HCT116 (cell line): ENCODE measurements at regions not wholly inside any gene's neighbourhood (a gene's known extent, or its start where the extent isn't known, plus 50 kb on each side); places are given as distances from the start of the nearest gene placed in this dataset.

Experiments
- ATAC-seq: fragments of 200-7000 bp; cut with Tn5 transposase; 2 replicates; pipeline ENCODE4 v1.9.1; 2020; ENCODE audit warnings: mild to moderate bottlenecking, moderate library complexity
- BruUV-seq: library from RNA; stranded (reverse); fragments of 400-500 nt; replicated peaks from 2 replicates; lab custom pipeline; 2021; lab: Mats Ljungman, UMichigan
- CTCF ChIA-PET: fragments of 300-600 bp; sonication (Branson Sonifier 250); formaldehyde crosslinking; loops from one replicate; lab custom pipeline; 2021; ENCODE audit warnings: antibody characterized with exemption; lab: Charles Lee
- POLR2A ChIA-PET: fragments of 300-600, 350-600 bp; sonication (Branson Sonifier 250); formaldehyde crosslinking; loops from one replicate; lab custom pipeline; 2021; ENCODE audit warnings: antibody characterized with exemption; lab: Charles Lee
- RAD21 ChIA-PET, 2 experiments: fragments of 300-600 bp; sonication (Branson Sonifier 250); formaldehyde crosslinking; loops; one replicate each; lab custom pipeline; 2023; ENCODE audit warnings: low total read pairs in 2 of 2; ENCODE audit not compliant: uncharacterized antibody in 2 of 2, unreplicated experiment in 2 of 2, low non-redundant PET in 1 of 2; lab: Charles Lee
- DNase-seq: peaks from one replicate; pipeline ENCODE4 v3.0.0-alpha.2; 2010; ENCODE audit warnings: low read depth, low spot score
- H2AFZ ChIP-seq: fragments of 200-600 bp; shearing (Covaris generic), sonication (generic); 2 replicates; pipeline ENCODE4 v1.6.1; 2017; ENCODE audit warnings: low read depth, mixed run types, mixed read lengths, antibody characterized with exemption, low read length; ENCODE audit not compliant: poor library complexity, severe bottlenecking
- H3K27ac ChIP-seq: 2 replicates; pipeline ENCODE4 v1.5.1; 2012; ENCODE audit warnings: low read depth, low read length
- H3K27me3 ChIP-seq: fragments of 200-600 bp; sonication (generic); 2 replicates; pipeline ENCODE4 v1.6.1; 2016; ENCODE audit warnings: mixed run types, low read length, mixed read lengths; ENCODE audit not compliant: insufficient read depth
- H3K36me3 ChIP-seq, 2 experiments: fragments of 200-500 bp in 1 of 2; fragments of 200-600 bp in 1 of 2; sonication (Bioruptor generic) in 1 of 2; sonication (generic) in 1 of 2; 2 replicates each; pipeline versions ENCODE4 v1.5.1 to v1.6.1; 2014 to 2016; ENCODE audit warnings: low read length in 2 of 2, inconsistent platforms in 1 of 2, mixed read lengths in 1 of 2, mixed run types in 1 of 2; ENCODE audit not compliant: insufficient read depth in 2 of 2, control insufficient read depth in 1 of 2
- H3K4me1 ChIP-seq, 2 experiments: fragments of 200-600 bp in 1 of 2; sonication (generic) in 1 of 2; 2 replicates each; pipeline versions ENCODE4 v1.5.1 to v1.6.1; 2012 to 2017; ENCODE audit warnings: low read length in 2 of 2, inconsistent platforms in 1 of 2, mild to moderate bottlenecking in 1 of 2, mixed read lengths in 1 of 2, mixed run types in 1 of 2, moderate library complexity in 1 of 2; ENCODE audit not compliant: insufficient read depth in 2 of 2, control insufficient read depth in 1 of 2
- H3K4me2 ChIP-seq: fragments of 200-600 bp; sonication (generic); 2 replicates; pipeline ENCODE4 v1.6.1; 2017; ENCODE audit warnings: mixed run types, low read length, mixed read lengths
- H3K4me3 ChIP-seq, 2 experiments: fragments of 200-600 bp in 1 of 2; sonication (generic) in 1 of 2; replicated peaks in 1 of 2; 2 replicates each; pipeline ENCODE4 v1.5.1; 2011 to 2016; ENCODE audit warnings: low read length in 2 of 2, control low read depth in 1 of 2, low read depth in 1 of 2, mild to moderate bottlenecking in 1 of 2, mixed read lengths in 1 of 2, mixed run types in 1 of 2
- H3K79me2 ChIP-seq: fragments of 200-600 bp; sonication (generic); 2 replicates; pipeline ENCODE4 v1.6.1; 2017; ENCODE audit warnings: mild to moderate bottlenecking, mixed run types, low read length, moderate library complexity, mixed read lengths; ENCODE audit not compliant: insufficient read depth
- H3K9ac ChIP-seq: fragments of 200-600 bp; sonication (generic); 2 replicates; pipeline ENCODE4 v1.6.1; 2016; ENCODE audit warnings: low read length, mixed read lengths
- H3K9me2 ChIP-seq: fragments of 200-600 bp; sonication (generic), shearing (Covaris generic); 2 replicates; pipeline ENCODE4 v1.6.1; 2017; ENCODE audit warnings: mixed run types, mild to moderate bottlenecking, moderate library complexity; ENCODE audit not compliant: insufficient read depth
- H3K9me3 ChIP-seq, 2 experiments: fragments of 200-500 bp in 1 of 2; fragments of 200-600 bp in 1 of 2; sonication (Bioruptor generic) in 1 of 2; sonication (generic) in 1 of 2; 2 replicates each; pipeline ENCODE4 v1.6.1; 2014 to 2017; ENCODE audit warnings: low read length in 2 of 2, mixed read lengths in 2 of 2, inconsistent platforms in 1 of 2, low read depth in 1 of 2, mild to moderate bottlenecking in 1 of 2, mixed run types in 1 of 2, moderate library complexity in 1 of 2; ENCODE audit not compliant: control insufficient read depth in 1 of 2, insufficient read depth in 1 of 2
- H4K20me1 ChIP-seq: fragments of 200-600 bp; sonication (generic), shearing (Covaris generic); 2 replicates; pipeline ENCODE4 v1.6.1; 2017; ENCODE audit warnings: mixed run types, mild to moderate bottlenecking, moderate library complexity; ENCODE audit not compliant: insufficient read depth
- CBX3 ChIP-seq: IDR thresholded peaks from 2 replicates; pipeline ENCODE4 v1.6.1; 2012; ENCODE audit warnings: low read depth
- CEBPB ChIP-seq: IDR thresholded peaks from 2 replicates; pipeline ENCODE4 v1.6.1; 2012; ENCODE audit warnings: low read depth
- EGR1 ChIP-seq: IDR thresholded peaks from 2 replicates; pipeline ENCODE4 v1.6.1; 2012; ENCODE audit warnings: low read depth
- ELF1 ChIP-seq: IDR thresholded peaks from 2 replicates; pipeline ENCODE4 v1.6.1; 2012; ENCODE audit warnings: low read depth, borderline replicate concordance
- EZH2phosphoT487 ChIP-seq: fragments of 200-600 bp; IDR thresholded peaks from 2 replicates; pipeline ENCODE4 v1.6.1; 2018; ENCODE audit warnings: antibody characterized with exemption, borderline replicate concordance
- FOSL1 ChIP-seq: IDR thresholded peaks from 2 replicates; pipeline ENCODE4 v1.6.1; 2012; ENCODE audit warnings: low read depth
- POLR2AphosphoS5 ChIP-seq: IDR thresholded peaks from 2 replicates; pipeline ENCODE4 v1.6.1; 2011; ENCODE audit warnings: mild to moderate bottlenecking, low read depth, low read length, moderate library complexity
- RAD21 ChIP-seq: IDR thresholded peaks from 2 replicates; pipeline ENCODE4 v1.6.1; 2012; ENCODE audit warnings: low read depth, mild to moderate bottlenecking
- SP1 ChIP-seq: IDR thresholded peaks from 2 replicates; pipeline ENCODE4 v1.6.1; 2012; ENCODE audit warnings: low read depth
- SRF ChIP-seq: IDR thresholded peaks from 2 replicates; pipeline ENCODE4 v1.6.1; 2012; ENCODE audit warnings: low read depth
- YY1 ChIP-seq: IDR thresholded peaks from 2 replicates; pipeline ENCODE4 v1.6.1; 2011; ENCODE audit warnings: low read length, low read depth, moderate library complexity, mild to moderate bottlenecking; ENCODE audit not compliant: insufficient replicate concordance; ENCODE audit errors: extremely low read depth
- ZNF274 ChIP-seq: fragments of 200-500 bp; sonication (Bioruptor generic); IDR thresholded peaks from 2 replicates; pipeline ENCODE4 v1.6.1; 2014; ENCODE audit warnings: mild to moderate bottlenecking, low read depth, low read length, inconsistent platforms
- intact Hi-C: fragments of 100-400 bp; cut with micrococcal nuclease; formaldehyde crosslinking; loops from 2 replicates; pipeline ENCODE4 v1.10.0; 2022
- TF ChIP-seq, protein P1 (sequence below): IDR thresholded peaks from 2 replicates; pipeline ENCODE4 v1.6.1; 2012; ENCODE audit warnings: low read depth
- TF ChIP-seq, protein P2 (sequence below): IDR thresholded peaks from 2 replicates; pipeline ENCODE4 v1.6.1; 2011; ENCODE audit warnings: mild to moderate bottlenecking, low read length, moderate library complexity; ENCODE audit not compliant: insufficient replicate concordance; ENCODE audit errors: extremely low read depth
- TF ChIP-seq, protein P3 (sequence below): IDR thresholded peaks from 2 replicates; pipeline ENCODE4 v1.6.1; 2012
- TF ChIP-seq, protein P4 (sequence below): IDR thresholded peaks from 2 replicates; pipeline ENCODE4 v1.6.1; 2012

DNA sequence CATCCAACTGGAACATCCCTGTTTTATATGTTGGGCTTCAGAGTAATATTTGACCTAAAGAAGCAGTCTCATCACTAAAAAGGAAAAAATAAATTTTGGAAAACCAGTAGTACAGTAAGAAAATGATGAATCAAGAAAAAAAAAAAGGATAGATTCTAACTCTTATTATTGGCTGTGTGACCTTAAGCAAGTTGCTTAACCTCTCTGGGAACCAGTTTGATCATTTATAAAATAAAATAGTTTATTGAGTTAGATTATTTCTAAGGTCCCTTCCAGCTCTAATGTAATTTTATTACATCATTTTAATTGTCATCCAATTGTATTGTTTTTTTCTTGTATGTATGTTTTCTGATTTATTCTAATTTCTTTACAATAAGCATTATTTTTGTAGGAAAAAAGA lies 127.0 kb downstream of the PRELID2 start:
- ATAC-seq (no peak), DNase-seq (no peak)
- no peaks in the 10 kb centered on the region for H3K27me3 ChIP-seq
- no peaks in the 10 kb centered on the region for H3K4me1 ChIP-seq
- TF ChIP-seq SRF (no peak), ELF1 (no peak)
- TF ChIP-seq, protein P1, sequence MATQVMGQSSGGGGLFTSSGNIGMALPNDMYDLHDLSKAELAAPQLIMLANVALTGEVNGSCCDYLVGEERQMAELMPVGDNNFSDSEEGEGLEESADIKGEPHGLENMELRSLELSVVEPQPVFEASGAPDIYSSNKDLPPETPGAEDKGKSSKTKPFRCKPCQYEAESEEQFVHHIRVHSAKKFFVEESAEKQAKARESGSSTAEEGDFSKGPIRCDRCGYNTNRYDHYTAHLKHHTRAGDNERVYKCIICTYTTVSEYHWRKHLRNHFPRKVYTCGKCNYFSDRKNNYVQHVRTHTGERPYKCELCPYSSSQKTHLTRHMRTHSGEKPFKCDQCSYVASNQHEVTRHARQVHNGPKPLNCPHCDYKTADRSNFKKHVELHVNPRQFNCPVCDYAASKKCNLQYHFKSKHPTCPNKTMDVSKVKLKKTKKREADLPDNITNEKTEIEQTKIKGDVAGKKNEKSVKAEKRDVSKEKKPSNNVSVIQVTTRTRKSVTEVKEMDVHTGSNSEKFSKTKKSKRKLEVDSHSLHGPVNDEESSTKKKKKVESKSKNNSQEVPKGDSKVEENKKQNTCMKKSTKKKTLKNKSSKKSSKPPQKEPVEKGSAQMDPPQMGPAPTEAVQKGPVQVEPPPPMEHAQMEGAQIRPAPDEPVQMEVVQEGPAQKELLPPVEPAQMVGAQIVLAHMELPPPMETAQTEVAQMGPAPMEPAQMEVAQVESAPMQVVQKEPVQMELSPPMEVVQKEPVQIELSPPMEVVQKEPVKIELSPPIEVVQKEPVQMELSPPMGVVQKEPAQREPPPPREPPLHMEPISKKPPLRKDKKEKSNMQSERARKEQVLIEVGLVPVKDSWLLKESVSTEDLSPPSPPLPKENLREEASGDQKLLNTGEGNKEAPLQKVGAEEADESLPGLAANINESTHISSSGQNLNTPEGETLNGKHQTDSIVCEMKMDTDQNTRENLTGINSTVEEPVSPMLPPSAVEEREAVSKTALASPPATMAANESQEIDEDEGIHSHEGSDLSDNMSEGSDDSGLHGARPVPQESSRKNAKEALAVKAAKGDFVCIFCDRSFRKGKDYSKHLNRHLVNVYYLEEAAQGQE: no peak
- H3K36me3 ChIP-seq: no peaks in the 10 kb centered on the region
- ChIA-PET POLR2A (no interaction called here), CTCF (interaction anchor here (0.7 kb wide), 1 partner anchor 10 kb away, joined by 3 read pairs; no protein-coding TSS in a partner anchor), RAD21 (no interaction called here)
- H3K9me3 ChIP-seq: no peaks in the 10 kb centered on the region
- H3K4me2 ChIP-seq: no peak overlapping the region
- no peak overlapping the region for H3K9ac ChIP-seq
- no peak overlapping the region for H3K27ac ChIP-seq
- H3K9me2 ChIP-seq: no peaks in the 10 kb centered on the region
- intact Hi-C loops: no loop called here
- H3K79me2 ChIP-seq: no peaks in the 10 kb centered on the region
- no TSS peak for BruUV-seq
- no peaks in the 10 kb centered on the region for H4K20me1 ChIP-seq
- H2AFZ ChIP-seq: no peak overlapping the region
- no peak overlapping the region for H3K4me3 ChIP-seq

DNA sequence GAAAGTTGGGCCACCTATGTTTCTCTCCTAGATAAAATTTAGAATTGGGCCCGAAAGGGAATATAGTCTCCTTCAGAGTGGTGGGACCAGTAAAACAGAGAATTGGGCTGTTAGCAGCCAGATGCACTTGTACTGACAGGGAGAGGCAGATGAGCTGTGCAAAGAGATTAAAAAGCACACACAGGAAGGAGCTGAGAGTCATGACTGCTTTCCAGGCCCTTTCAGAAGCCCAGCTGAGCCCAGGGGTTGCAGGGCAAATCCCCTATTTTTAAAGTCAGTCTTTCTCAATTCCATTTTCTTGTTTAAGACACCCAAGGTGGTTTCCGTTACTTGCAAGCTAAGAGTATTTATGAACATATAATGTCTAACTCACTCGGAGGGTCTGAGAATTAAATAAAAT lies 130.4 kb downstream of the PRELID2 start:
- no peaks in the 10 kb centered on the region for H3K36me3 ChIP-seq
- H2AFZ ChIP-seq: no peak overlapping the region
- H3K27ac ChIP-seq: no peak overlapping the region
- RAD21 ChIA-PET: no interaction called here
- H3K27me3 ChIP-seq: no peaks in the 10 kb centered on the region
- intact Hi-C loops: loop anchor here (5.0 kb wide), 1 partner anchor 183 kb away; no protein-coding TSS in a partner anchor
- POLR2A ChIA-PET: no interaction called here
- no peaks in the 10 kb centered on the region for H4K20me1 ChIP-seq
- H3K4me1 ChIP-seq: no peaks in the 10 kb centered on the region
- no peak for ATAC-seq
- H3K4me2 ChIP-seq: no peak overlapping the region
- CTCF ChIA-PET: interaction anchor here (1.1 to 1.4 kb wide), 2 partner anchors 25 to 121 kb away, joined by 3 read pairs; no protein-coding TSS in a partner anchor
- no peaks in the 10 kb centered on the region for H3K9me2 ChIP-seq
- DNase-seq: no peak
- no peak overlapping the region for H3K9ac ChIP-seq
- no TSS peak for BruUV-seq
- no peaks in the 10 kb centered on the region for H3K9me3 ChIP-seq
- H3K79me2 ChIP-seq: no peaks in the 10 kb centered on the region
- no peak overlapping the region for H3K4me3 ChIP-seq
- TF ChIP-seq CBX3: no peak
- TF ChIP-seq SP1: no peak
- no peak for TF ChIP-seq RAD21
- TF ChIP-seq, protein P2, sequence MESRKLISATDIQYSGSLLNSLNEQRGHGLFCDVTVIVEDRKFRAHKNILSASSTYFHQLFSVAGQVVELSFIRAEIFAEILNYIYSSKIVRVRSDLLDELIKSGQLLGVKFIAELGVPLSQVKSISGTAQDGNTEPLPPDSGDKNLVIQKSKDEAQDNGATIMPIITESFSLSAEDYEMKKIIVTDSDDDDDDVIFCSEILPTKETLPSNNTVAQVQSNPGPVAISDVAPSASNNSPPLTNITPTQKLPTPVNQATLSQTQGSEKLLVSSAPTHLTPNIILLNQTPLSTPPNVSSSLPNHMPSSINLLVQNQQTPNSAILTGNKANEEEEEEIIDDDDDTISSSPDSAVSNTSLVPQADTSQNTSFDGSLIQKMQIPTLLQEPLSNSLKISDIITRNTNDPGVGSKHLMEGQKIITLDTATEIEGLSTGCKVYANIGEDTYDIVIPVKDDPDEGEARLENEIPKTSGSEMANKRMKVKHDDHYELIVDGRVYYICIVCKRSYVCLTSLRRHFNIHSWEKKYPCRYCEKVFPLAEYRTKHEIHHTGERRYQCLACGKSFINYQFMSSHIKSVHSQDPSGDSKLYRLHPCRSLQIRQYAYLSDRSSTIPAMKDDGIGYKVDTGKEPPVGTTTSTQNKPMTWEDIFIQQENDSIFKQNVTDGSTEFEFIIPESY: no peak
- no peak for TF ChIP-seq ZNF274
- TF ChIP-seq POLR2AphosphoS5: no peak
- TF ChIP-seq FOSL1: no peak
- TF ChIP-seq CEBPB: no peak
- no peak for TF ChIP-seq YY1
- TF ChIP-seq SRF: no peak
- TF ChIP-seq ELF1: no peak
- no peak for TF ChIP-seq EGR1
- no peak for TF ChIP-seq EZH2phosphoT487
- TF ChIP-seq, protein P3, sequence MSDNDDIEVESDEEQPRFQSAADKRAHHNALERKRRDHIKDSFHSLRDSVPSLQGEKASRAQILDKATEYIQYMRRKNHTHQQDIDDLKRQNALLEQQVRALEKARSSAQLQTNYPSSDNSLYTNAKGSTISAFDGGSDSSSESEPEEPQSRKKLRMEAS: no peak
- TF ChIP-seq, protein P4, sequence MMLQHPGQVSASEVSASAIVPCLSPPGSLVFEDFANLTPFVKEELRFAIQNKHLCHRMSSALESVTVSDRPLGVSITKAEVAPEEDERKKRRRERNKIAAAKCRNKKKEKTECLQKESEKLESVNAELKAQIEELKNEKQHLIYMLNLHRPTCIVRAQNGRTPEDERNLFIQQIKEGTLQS: no peak
